ENCODE measurements at regions not wholly inside any gene's neighbourhood (a gene's known extent, or its start where the extent isn't known, plus 50 kb on each side); places are given as distances from the start of the nearest gene placed in this dataset.

DNA sequence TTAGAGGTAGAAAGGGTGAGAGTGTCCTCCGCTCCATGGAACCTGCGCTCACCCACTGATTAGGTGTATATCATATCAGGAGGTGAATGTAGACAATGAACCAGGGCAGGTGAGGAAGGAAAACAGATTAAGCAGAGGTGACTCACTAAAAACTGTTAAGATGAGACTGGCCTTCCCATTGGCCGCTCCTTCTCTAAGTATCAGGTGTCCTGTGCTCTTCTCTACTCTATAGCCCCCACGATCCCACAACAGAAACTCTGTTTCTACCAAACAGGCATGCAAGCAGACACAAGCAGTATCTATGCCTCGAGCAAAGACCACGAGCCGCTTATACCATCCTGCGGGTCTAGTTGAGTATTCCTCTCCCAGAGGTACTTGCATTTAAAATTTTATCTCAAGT lies 103.1 kb downstream of the SNX19 start:
- TF ChIP-seq, protein P1, sequence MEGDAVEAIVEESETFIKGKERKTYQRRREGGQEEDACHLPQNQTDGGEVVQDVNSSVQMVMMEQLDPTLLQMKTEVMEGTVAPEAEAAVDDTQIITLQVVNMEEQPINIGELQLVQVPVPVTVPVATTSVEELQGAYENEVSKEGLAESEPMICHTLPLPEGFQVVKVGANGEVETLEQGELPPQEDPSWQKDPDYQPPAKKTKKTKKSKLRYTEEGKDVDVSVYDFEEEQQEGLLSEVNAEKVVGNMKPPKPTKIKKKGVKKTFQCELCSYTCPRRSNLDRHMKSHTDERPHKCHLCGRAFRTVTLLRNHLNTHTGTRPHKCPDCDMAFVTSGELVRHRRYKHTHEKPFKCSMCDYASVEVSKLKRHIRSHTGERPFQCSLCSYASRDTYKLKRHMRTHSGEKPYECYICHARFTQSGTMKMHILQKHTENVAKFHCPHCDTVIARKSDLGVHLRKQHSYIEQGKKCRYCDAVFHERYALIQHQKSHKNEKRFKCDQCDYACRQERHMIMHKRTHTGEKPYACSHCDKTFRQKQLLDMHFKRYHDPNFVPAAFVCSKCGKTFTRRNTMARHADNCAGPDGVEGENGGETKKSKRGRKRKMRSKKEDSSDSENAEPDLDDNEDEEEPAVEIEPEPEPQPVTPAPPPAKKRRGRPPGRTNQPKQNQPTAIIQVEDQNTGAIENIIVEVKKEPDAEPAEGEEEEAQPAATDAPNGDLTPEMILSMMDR (IDR thresholded peaks at IDR 0.05) = no peak
- no peak for TF ChIP-seq POLR2A (IDR thresholded peaks at IDR 0.05)
